H9 (cell line): ENCODE measurements at regions not wholly inside any gene's neighbourhood (a gene's known extent, or its start where the extent isn't known, plus 50 kb on each side); places are given as distances from the start of the nearest gene placed in this dataset.

ENCODE experiments used
- DNase-seq: peaks from one replicate; pipeline ENCODE4 v3.0.0-alpha.2; 2017
- H2AFZ ChIP-seq: one replicate; pipeline ENCODE4 v1.6.1; 2013; ENCODE audit warnings: mild to moderate bottlenecking, low read length, control low read depth, moderate library complexity
- H2AK5ac ChIP-seq: 2 replicates; pipeline ENCODE4 v1.6.1; 2013; ENCODE audit warnings: low read length, control low read depth, mixed read lengths; ENCODE audit not compliant: insufficient read length
- H2BK120ac ChIP-seq: one replicate; pipeline ENCODE4 v1.6.1; 2013; ENCODE audit warnings: low read depth, mild to moderate bottlenecking, low read length, control low read depth, inconsistent platforms; ENCODE audit not compliant: poor library complexity, severe bottlenecking
- H2BK12ac ChIP-seq: 2 replicates; pipeline ENCODE4 v1.6.1; 2013; ENCODE audit warnings: low read length, control low read depth, mixed read lengths, low read depth; ENCODE audit not compliant: insufficient read length
- H2BK15ac ChIP-seq: 2 replicates; pipeline ENCODE4 v1.6.1; 2013; ENCODE audit warnings: low read depth, low read length, control low read depth
- H2BK20ac ChIP-seq: one replicate; pipeline ENCODE4 v1.6.1; 2013; ENCODE audit warnings: low read depth, mild to moderate bottlenecking, low read length, control low read depth, inconsistent platforms; ENCODE audit not compliant: poor library complexity, severe bottlenecking
- H2BK5ac ChIP-seq: 2 replicates; pipeline ENCODE4 v1.6.1; 2013; ENCODE audit warnings: low read length, control low read depth, mixed read lengths; ENCODE audit not compliant: insufficient read length
- H3K14ac ChIP-seq: 2 replicates; pipeline ENCODE4 v1.6.1; 2013; ENCODE audit warnings: low read length, control low read depth; ENCODE audit not compliant: insufficient read depth
- H3K18ac ChIP-seq: 2 replicates; pipeline ENCODE4 v1.6.1; 2013; ENCODE audit warnings: low read depth, mild to moderate bottlenecking, mixed read lengths, low read length, control low read depth; ENCODE audit not compliant: insufficient read length
- H3K23ac ChIP-seq: 2 replicates; pipeline ENCODE4 v1.6.1; 2013; ENCODE audit warnings: low read length, control low read depth, mixed read lengths, low read depth; ENCODE audit not compliant: insufficient read length
- H3K23me2 ChIP-seq: 2 replicates; pipeline ENCODE4 v1.6.1; 2013; ENCODE audit warnings: low read depth, mild to moderate bottlenecking, mixed read lengths, low read length, control low read depth; ENCODE audit not compliant: insufficient read length, poor library complexity, severe bottlenecking
- H3K27ac ChIP-seq: 2 replicates; pipeline ENCODE4 v1.5.1; 2013; ENCODE audit warnings: low read length, control low read depth, mixed read lengths, low read depth; ENCODE audit not compliant: insufficient read length
- H3K27me3 ChIP-seq: 2 replicates; pipeline ENCODE4 v1.6.1; 2013; ENCODE audit warnings: low read length, control low read depth, inconsistent platforms; ENCODE audit not compliant: insufficient read depth
- H3K4ac ChIP-seq: 2 replicates; pipeline ENCODE4 v1.6.1; 2013; ENCODE audit warnings: low read depth, mild to moderate bottlenecking, control low read depth, inconsistent platforms, low read length, moderate library complexity
- H3K4me1 ChIP-seq: 2 replicates; pipeline ENCODE4 v1.6.1; 2013; ENCODE audit warnings: low read length, control low read depth, inconsistent platforms; ENCODE audit not compliant: insufficient read depth
- H3K4me2 ChIP-seq: 2 replicates; pipeline ENCODE4 v1.6.1; 2013; ENCODE audit warnings: low read length, control low read depth, mixed read lengths; ENCODE audit not compliant: insufficient read length, insufficient read depth
- H3K56ac ChIP-seq: 2 replicates; pipeline ENCODE4 v1.6.1; 2013; ENCODE audit warnings: low read depth, mild to moderate bottlenecking, mixed read lengths, low read length, control low read depth; ENCODE audit not compliant: insufficient read length
- H3K79me1 ChIP-seq: 2 replicates; pipeline ENCODE4 v1.6.1; 2013; ENCODE audit warnings: low read depth, mild to moderate bottlenecking, moderate library complexity, low read length, control low read depth, inconsistent platforms; ENCODE audit not compliant: insufficient read depth, poor library complexity, severe bottlenecking
- H3K79me2 ChIP-seq: 2 replicates; pipeline ENCODE4 v1.6.1; 2013; ENCODE audit warnings: low read length, control low read depth, inconsistent platforms; ENCODE audit not compliant: insufficient read depth
- H3K9ac ChIP-seq: 2 replicates; pipeline ENCODE4 v1.6.1; 2013; ENCODE audit warnings: low read length, control low read depth, mixed read lengths; ENCODE audit not compliant: insufficient read length; ENCODE audit errors: extremely low read depth
- H3K9me3 ChIP-seq: one replicate; pipeline ENCODE4 v1.6.1; 2013; ENCODE audit warnings: low read depth, low read length, inconsistent platforms; ENCODE audit not compliant: control insufficient read depth
- H3T11ph ChIP-seq: one replicate; pipeline ENCODE4 v1.6.1; 2013; ENCODE audit warnings: mild to moderate bottlenecking, low read length, control low read depth, inconsistent platforms
- H4K20me1 ChIP-seq: one replicate; pipeline ENCODE4 v1.6.1; 2013; ENCODE audit not compliant: control insufficient read depth, insufficient read length, insufficient read depth
- H4K5ac ChIP-seq: 2 replicates; pipeline ENCODE4 v1.6.1; 2013; ENCODE audit warnings: low read depth, mild to moderate bottlenecking, mixed read lengths, low read length, control low read depth; ENCODE audit not compliant: insufficient read length
- H4K8ac ChIP-seq: replicated peaks from 2 replicates; pipeline ENCODE4 v1.6.1; 2013; ENCODE audit warnings: low read length, control low read depth, mixed read lengths, low read depth; ENCODE audit not compliant: insufficient read length
- H4K91ac ChIP-seq: 2 replicates; pipeline ENCODE4 v1.6.1; 2013; ENCODE audit warnings: low read depth, mild to moderate bottlenecking, moderate library complexity, mixed read lengths, low read length, control low read depth; ENCODE audit not compliant: insufficient read length
- H3K27ac Mint-ChIP-seq, 3 experiments: 2 replicates in 2 of 3; 3 replicates in 1 of 3; pipeline ENCODE4 v1.8.0; 2020 to 2021; ENCODE audit warnings: mixed read lengths in 3 of 3, mild to moderate bottlenecking in 1 of 3, moderate library complexity in 1 of 3
- H3K27me3 Mint-ChIP-seq: 2 replicates; pipeline ENCODE4 v1.8.0; 2021; ENCODE audit warnings: low read depth, mild to moderate bottlenecking, moderate library complexity, mixed read lengths
- H3K36me3 Mint-ChIP-seq, 3 experiments: 2 replicates in 2 of 3; 3 replicates in 1 of 3; pipeline ENCODE4 v1.8.0; 2020 to 2021; ENCODE audit warnings: low read depth in 3 of 3, mixed read lengths in 3 of 3; ENCODE audit not compliant: insufficient read depth in 1 of 3
- H3K4me1 Mint-ChIP-seq, 2 experiments: 2 replicates each; pipeline ENCODE4 v1.8.0; 2020; ENCODE audit warnings: mixed read lengths in 2 of 2
- H3K4me3 Mint-ChIP-seq, 2 experiments: 2 replicates in 1 of 2; 3 replicates in 1 of 2; pipeline ENCODE4 v1.8.0; 2020 to 2021; ENCODE audit warnings: mild to moderate bottlenecking in 2 of 2, mixed read lengths in 2 of 2, moderate library complexity in 1 of 2
- H3K9me3 Mint-ChIP-seq, 2 experiments: 2 replicates in 1 of 2; 3 replicates in 1 of 2; pipeline ENCODE4 v1.8.0; 2020; ENCODE audit warnings: mild to moderate bottlenecking in 2 of 2, mixed read lengths in 2 of 2, moderate library complexity in 1 of 2
- TF ChIP-seq, protein P1 (sequence below): fragments of 200-600 bp; sonication (generic); conservative IDR thresholded peaks from 3 replicates; pipeline ENCODE4 v1.8.0; 2021; ENCODE audit warnings: antibody characterized with exemption, mild to moderate bottlenecking

DNA sequence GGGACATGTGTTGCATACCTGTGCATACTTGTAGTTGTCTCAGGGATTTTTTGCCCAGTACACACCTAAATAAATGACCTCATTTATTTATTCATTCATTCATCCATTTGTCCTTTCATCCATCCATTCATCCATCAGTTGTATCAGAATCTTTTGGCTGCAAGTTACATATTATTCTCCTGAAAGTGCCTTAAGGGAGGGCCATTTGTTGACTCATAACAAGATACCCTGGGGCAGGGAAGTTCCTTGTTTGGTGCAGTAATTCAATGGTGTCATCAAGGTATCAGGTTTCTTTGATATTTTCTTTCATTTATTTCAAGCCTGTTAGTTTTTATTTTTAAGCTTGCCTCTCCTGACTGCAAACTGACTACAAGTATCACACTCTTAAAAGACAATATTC, 597.9 kb upstream of the TLE4 start:
- no peak overlapping the region for H2BK5ac ChIP-seq
- H2BK20ac ChIP-seq, result no peak overlapping the region
- no peak overlapping the region for H3K18ac ChIP-seq
- no peaks in the 10 kb centered on the region for H3K79me2 ChIP-seq
- no peaks in the 10 kb centered on the region for H3K27me3 ChIP-seq
- no peak overlapping the region for H4K91ac ChIP-seq
- H3K4ac ChIP-seq, result no peak overlapping the region
- no peak overlapping the region for H2AFZ ChIP-seq
- no peak overlapping the region for H4K5ac ChIP-seq
- no peak overlapping the region for H3K23ac ChIP-seq
- H3K9me3 ChIP-seq, result no peaks in the 10 kb centered on the region
- no peak for DNase-seq
- no peak overlapping the region for H3K27ac ChIP-seq
- Mint-ChIP-seq H3K4me1 (peaks cover 46 to 50% of the 10 kb centered on the region in 2 experiments), H3K36me3 (no peaks in the 10 kb centered on the region; a peak in 1 of 7 replicates), H3K4me3 (no peak overlapping the region), H3K27me3 (no peaks in the 10 kb centered on the region), H3K9me3 (no peaks in the 10 kb centered on the region), H3K27ac (no peak overlapping the region)
- H3K14ac ChIP-seq, result no peak overlapping the region
- no peak overlapping the region for H2BK12ac ChIP-seq
- H4K8ac ChIP-seq, result no peak overlapping the region
- H3T11ph ChIP-seq, result no peak overlapping the region
- no peak overlapping the region for H2BK120ac ChIP-seq
- H3K23me2 ChIP-seq, result no peaks in the 10 kb centered on the region
- H3K4me2 ChIP-seq, result no peak overlapping the region
- no peaks in the 10 kb centered on the region for H3K79me1 ChIP-seq
- H3K4me1 ChIP-seq, result peaks cover 20% of the 10 kb centered on the region; the same call in 1 of the 2 replicates
- no peak overlapping the region for H3K56ac ChIP-seq
- no peaks in the 10 kb centered on the region for H4K20me1 ChIP-seq
- H2AK5ac ChIP-seq, result no peak overlapping the region
- H3K9ac ChIP-seq, result no peak overlapping the region
- TF ChIP-seq, protein P1, sequence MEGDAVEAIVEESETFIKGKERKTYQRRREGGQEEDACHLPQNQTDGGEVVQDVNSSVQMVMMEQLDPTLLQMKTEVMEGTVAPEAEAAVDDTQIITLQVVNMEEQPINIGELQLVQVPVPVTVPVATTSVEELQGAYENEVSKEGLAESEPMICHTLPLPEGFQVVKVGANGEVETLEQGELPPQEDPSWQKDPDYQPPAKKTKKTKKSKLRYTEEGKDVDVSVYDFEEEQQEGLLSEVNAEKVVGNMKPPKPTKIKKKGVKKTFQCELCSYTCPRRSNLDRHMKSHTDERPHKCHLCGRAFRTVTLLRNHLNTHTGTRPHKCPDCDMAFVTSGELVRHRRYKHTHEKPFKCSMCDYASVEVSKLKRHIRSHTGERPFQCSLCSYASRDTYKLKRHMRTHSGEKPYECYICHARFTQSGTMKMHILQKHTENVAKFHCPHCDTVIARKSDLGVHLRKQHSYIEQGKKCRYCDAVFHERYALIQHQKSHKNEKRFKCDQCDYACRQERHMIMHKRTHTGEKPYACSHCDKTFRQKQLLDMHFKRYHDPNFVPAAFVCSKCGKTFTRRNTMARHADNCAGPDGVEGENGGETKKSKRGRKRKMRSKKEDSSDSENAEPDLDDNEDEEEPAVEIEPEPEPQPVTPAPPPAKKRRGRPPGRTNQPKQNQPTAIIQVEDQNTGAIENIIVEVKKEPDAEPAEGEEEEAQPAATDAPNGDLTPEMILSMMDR, result no peak
- no peak overlapping the region for H2BK15ac ChIP-seq
